ENCODE measurements at regions not wholly inside any gene's neighbourhood (a gene's known extent, or its start where the extent isn't known, plus 50 kb on each side); places are given as distances from the start of the nearest gene placed in this dataset.
"Not testable (repeated sequence)": the region's sequence is repeated elsewhere in the genome, so short reads cannot be mapped to it uniquely, and the experiment has no call there.

GRCh38 chr20:39725513-39725912 lies 763.4 kb downstream of the DHX35 start:
- not testable (repeated sequence) for TF ChIP-seq CTCF (IDR thresholded peaks at IDR 0.05; ENCODE audit: extremely low read depth in 1 of 2, insufficient read depth in 1 of 2, low read depth in 1 of 2, low read length in 2 of 2); POLR2AphosphoS5 (IDR thresholded peaks at IDR 0.05; ENCODE audit: insufficient read depth, low read depth, low read length); EZH2 (IDR thresholded peaks at IDR 0.05; ENCODE audit: borderline replicate concordance, low read depth, low read length, severe bottlenecking); MYC (IDR thresholded peaks at IDR 0.05; ENCODE audit: low read depth, low read length); JUN (IDR thresholded peaks at IDR 0.05; ENCODE audit: borderline replicate concordance, insufficient read depth, insufficient read length, low read depth)
